Liver (tissue), 3 donors: ENCODE measurements at regions not wholly inside any gene's neighbourhood (a gene's known extent, or its start where the extent isn't known, plus 50 kb on each side); places are given as distances from the start of the nearest gene placed in this dataset.

Source experiments
- CTCF ChIP-seq: fragments of 150-350 bp; IDR thresholded peaks from 2 replicates; pipeline ENCODE4 v1.5.1; 2017; ENCODE audit warnings: improper control_type of control experiment, low read depth, low read length; ENCODE audit not compliant: missing input control
- ZBTB33 ChIP-seq: IDR thresholded peaks from 2 replicates; pipeline ENCODE4 v1.6.1; 2016; ENCODE audit warnings: antibody characterized with exemption
- TF ChIP-seq, protein P1 (sequence below): IDR thresholded peaks from 2 replicates; pipeline ENCODE4 v1.6.1; 2016; ENCODE audit warnings: antibody characterized with exemption
- donor health status: healthy.
- donor health status: healthy.

DNA sequence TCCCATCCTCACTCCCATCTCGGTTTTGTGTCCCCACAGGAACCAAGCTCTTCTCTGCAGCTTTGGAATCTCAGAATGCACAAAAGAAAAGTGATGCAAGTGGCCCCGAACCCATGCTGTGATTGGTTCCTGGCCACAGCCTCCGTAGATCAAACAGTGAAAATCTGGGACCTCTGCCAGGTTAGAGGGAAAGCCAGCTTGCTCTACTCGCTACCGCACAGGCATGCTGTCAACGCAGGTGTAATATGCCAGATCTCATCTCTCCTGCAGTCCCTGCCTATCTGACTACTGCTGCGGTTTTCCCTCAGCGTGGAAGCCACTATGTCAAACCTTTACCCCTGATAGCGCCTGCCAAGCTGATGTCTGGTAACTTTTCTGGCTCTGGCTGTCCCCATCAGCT is 200.5 kb upstream of the LRRC4C start:
- no peak for TF ChIP-seq ZBTB33
- no peak for TF ChIP-seq CTCF
- TF ChIP-seq, protein P1, sequence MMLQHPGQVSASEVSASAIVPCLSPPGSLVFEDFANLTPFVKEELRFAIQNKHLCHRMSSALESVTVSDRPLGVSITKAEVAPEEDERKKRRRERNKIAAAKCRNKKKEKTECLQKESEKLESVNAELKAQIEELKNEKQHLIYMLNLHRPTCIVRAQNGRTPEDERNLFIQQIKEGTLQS = no peak
